ENCODE measurements at regions not wholly inside any gene's neighbourhood (a gene's known extent, or its start where the extent isn't known, plus 50 kb on each side); places are given as distances from the start of the nearest gene placed in this dataset.

GRCh38 chr7:25622695-25623094 is 394.4 kb upstream of the NPVF start:
- Histone ChIP-seq H3K36me3 (ENCODE audit: control insufficient read depth in 2 of 2, extremely low read depth in 1 of 2, insufficient read depth in 2 of 2, low read length in 2 of 2) (no peaks in the 10 kb centered on the region), H3K27ac (ENCODE audit: insufficient read depth, low read depth, low read length) (no peak overlapping the region), H2AFZ (ENCODE audit: low read depth, low read length) (no peak overlapping the region), H3K79me2 (ENCODE audit: control insufficient read depth, insufficient read depth, low read length) (no peaks in the 10 kb centered on the region), H3K9me3 (replicated peaks; ENCODE audit: control insufficient read depth, insufficient read depth, low read length) (no peaks in the 10 kb centered on the region), H4K20me1 (replicated peaks; ENCODE audit: control insufficient read depth, extremely low read depth, insufficient read depth, low read length) (no peaks in the 10 kb centered on the region), H3K9me1 (replicated peaks; ENCODE audit: control insufficient read depth, extremely low read depth, insufficient read depth, low read length) (no peaks in the 10 kb centered on the region), H3K27me3 (ENCODE audit: control insufficient read depth in 2 of 2, insufficient read depth in 2 of 2, low read length in 2 of 2) (no peaks in the 10 kb centered on the region), H3K4me2 (ENCODE audit: insufficient read depth, low read length) (no peak overlapping the region), H3K9ac (replicated peaks; ENCODE audit: extremely low read depth, insufficient read depth, low read length) (no peak overlapping the region), H3K4me1 (ENCODE audit: control insufficient read depth, extremely low read depth, insufficient read depth, low read length) (no peaks in the 10 kb centered on the region), H3K4me3 (replicated peaks in 1 of 3; ENCODE audit: insufficient read depth in 1 of 3, low read depth in 1 of 3, low read length in 3 of 3) (no peak overlapping the region)
- ChIA-PET POLR2A (no interaction called here), CTCF (no interaction called here)
- FAIRE-seq (no peak), DNase-seq (ENCODE audit: low read depth, low spot score) (no peak)
- TF ChIP-seq FOS (IDR thresholded peaks at IDR 0.05; ENCODE audit: borderline replicate concordance, insufficient read depth, low read length) (no peak), POLR2A (IDR thresholded peaks at IDR 0.05; ENCODE audit: low read depth, low read length) (no peak), JUN (IDR thresholded peaks at IDR 0.05; ENCODE audit: borderline replicate concordance, insufficient read depth, insufficient read length, low read depth) (no peak), MAX (IDR thresholded peaks at IDR 0.05; ENCODE audit: insufficient read depth, insufficient read length) (no peak), GATA2 (IDR thresholded peaks at IDR 0.05; ENCODE audit: insufficient read depth, insufficient read length, low read depth, low read length) (no peak), POLR2AphosphoS5 (IDR thresholded peaks at IDR 0.05; ENCODE audit: insufficient read depth, low read depth, low read length) (no peak), CTCF (IDR thresholded peaks at IDR 0.05; ENCODE audit: extremely low read depth in 1 of 2, insufficient read depth in 1 of 2, low read depth in 1 of 2, low read length in 2 of 2) (no peak), EZH2 (IDR thresholded peaks at IDR 0.05; ENCODE audit: borderline replicate concordance, low read depth, low read length, severe bottlenecking) (no peak), MYC (IDR thresholded peaks at IDR 0.05; ENCODE audit: low read depth, low read length) (no peak)
- no TSS peak for BruUV-seq (replicated peaks)
- intact Hi-C loops (cut with micrococcal nuclease): no loop called here
- dilution Hi-C loops (cut with MboI; ENCODE audit: extremely low pct_ligation_motif_present, low sequenced_read_pairs): no loop called here
